ENCODE measurements at regions not wholly inside any gene's neighbourhood (a gene's known extent, or its start where the extent isn't known, plus 50 kb on each side); places are given as distances from the start of the nearest gene placed in this dataset.

DNA sequence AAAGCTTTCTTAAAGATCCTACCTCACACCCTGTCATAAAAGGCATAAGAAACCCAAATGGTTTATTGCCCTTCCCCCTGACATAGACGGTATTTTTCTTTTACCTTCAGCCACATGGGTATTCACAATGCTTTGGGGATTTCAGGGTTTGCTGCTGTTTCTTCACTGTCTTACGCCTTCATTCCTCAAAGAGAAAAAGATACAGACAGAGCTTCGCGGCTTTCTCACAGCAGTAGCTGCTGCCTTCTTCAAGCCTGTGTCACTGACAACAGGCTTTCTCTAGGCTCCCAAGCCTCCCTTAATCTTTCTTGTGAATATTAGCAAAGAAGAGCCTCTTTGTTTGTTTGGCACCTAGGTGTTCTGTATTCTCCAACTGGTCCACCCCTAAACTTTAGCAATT, 197.4 kb upstream of the ARID2 start:
- CTCF ChIA-PET = interaction anchor here (1.6 kb wide), 1 partner anchor 12 kb away, joined by 5 read pairs; no protein-coding TSS in a partner anchor
- no peak for TF ChIP-seq FOXM1 (IDR thresholded peaks at IDR 0.05; ENCODE audit: borderline replicate concordance)
- TF ChIP-seq NFRKB (IDR thresholded peaks at IDR 0.05) = no peak
- no peak for TF ChIP-seq SP1 (IDR thresholded peaks at IDR 0.05)
- TF ChIP-seq TARDBP (IDR thresholded peaks at IDR 0.05) = no peak
- no peak for TF ChIP-seq ZNF384 (IDR thresholded peaks at IDR 0.05)
- no peak for TF ChIP-seq ELF4 (IDR thresholded peaks at IDR 0.05)
- no peak for TF ChIP-seq PKNOX1 (IDR thresholded peaks at IDR 0.05)
- TF ChIP-seq HDGF (IDR thresholded peaks at IDR 0.05; ENCODE audit: borderline replicate concordance) = no peak
- no peak for TF ChIP-seq BHLHE40 (IDR thresholded peaks at IDR 0.05; ENCODE audit: borderline replicate concordance)
- no peak for TF ChIP-seq CTBP1 (IDR thresholded peaks at IDR 0.05; ENCODE audit: borderline replicate concordance)
- no peak for DNase-seq (ENCODE audit: extremely low spot score)
- POLR2A ChIA-PET = no interaction called here

DNA sequence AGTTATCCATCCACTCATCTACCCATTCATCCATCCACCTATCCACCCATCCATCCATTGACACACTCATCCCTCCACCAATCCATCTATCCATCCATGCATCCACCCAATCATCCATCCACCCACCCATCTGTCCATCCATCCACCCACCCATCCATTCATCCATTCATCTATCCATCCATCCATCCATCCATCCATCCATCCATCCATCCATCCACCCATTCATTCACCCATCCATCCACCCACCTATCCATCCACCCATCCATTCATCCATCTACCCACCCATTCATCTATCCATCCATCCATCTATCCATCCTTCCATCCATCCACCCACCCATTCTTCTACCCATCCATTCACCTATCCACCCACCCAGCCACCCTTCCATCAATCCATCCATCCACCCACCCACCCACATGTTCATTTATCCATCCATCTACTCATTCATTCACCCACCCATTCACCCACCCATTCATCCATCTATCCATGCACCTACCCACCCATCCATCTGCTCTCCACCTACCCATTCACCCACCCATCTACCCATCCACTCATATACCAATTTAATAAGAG, 193.8 kb upstream of the ARID2 start:
- DNase-seq (ENCODE audit: extremely low spot score) = no peak
- ChIA-PET CTCF (no interaction called here), POLR2A (no interaction called here)
- TF ChIP-seq ZNF384 (IDR thresholded peaks at IDR 0.05) = no peak
- no peak for TF ChIP-seq BHLHE40 (IDR thresholded peaks at IDR 0.05; ENCODE audit: borderline replicate concordance)
- no peak for TF ChIP-seq NFRKB (IDR thresholded peaks at IDR 0.05)
- TF ChIP-seq LEF1 (IDR thresholded peaks at IDR 0.05; ENCODE audit: borderline replicate concordance) = no peak
- TF ChIP-seq SP1 (IDR thresholded peaks at IDR 0.05) = no peak
- no peak for TF ChIP-seq SUZ12 (IDR thresholded peaks at IDR 0.05)
- no peak for TF ChIP-seq ELF4 (IDR thresholded peaks at IDR 0.05)
- no peak for TF ChIP-seq FOXA1 (IDR thresholded peaks at IDR 0.05)
- no peak for TF ChIP-seq FOXK2 (IDR thresholded peaks at IDR 0.05)
- no peak for TF ChIP-seq CTBP1 (IDR thresholded peaks at IDR 0.05; ENCODE audit: borderline replicate concordance)
- TF ChIP-seq HDGF (IDR thresholded peaks at IDR 0.05; ENCODE audit: borderline replicate concordance) = no peak

GRCh38 chr12:45536284-45536683, 193.2 kb upstream of the ARID2 start:
- POLR2A ChIA-PET = no interaction called here
- TF ChIP-seq FOXA1 (IDR thresholded peaks at IDR 0.05) (no peak), BHLHE40 (IDR thresholded peaks at IDR 0.05; ENCODE audit: borderline replicate concordance) (no peak), ELF4 (IDR thresholded peaks at IDR 0.05) (no peak), ARNT (IDR thresholded peaks at IDR 0.05) (no peak), FOXM1 (IDR thresholded peaks at IDR 0.05; ENCODE audit: borderline replicate concordance) (no peak), SUZ12 (IDR thresholded peaks at IDR 0.05) (no peak), ZNF384 (IDR thresholded peaks at IDR 0.05) (no peak), L3MBTL2 (conservative IDR thresholded peaks at IDR 0.05) (no peak), SP1 (IDR thresholded peaks at IDR 0.05) (no peak), CTBP1 (IDR thresholded peaks at IDR 0.05; ENCODE audit: borderline replicate concordance) (no peak), LEF1 (IDR thresholded peaks at IDR 0.05; ENCODE audit: borderline replicate concordance) (no peak), TARDBP (IDR thresholded peaks at IDR 0.05) (no peak), NFRKB (IDR thresholded peaks at IDR 0.05) (no peak), HDGF (IDR thresholded peaks at IDR 0.05; ENCODE audit: borderline replicate concordance) (no peak), FOXK2 (IDR thresholded peaks at IDR 0.05) (no peak)
- CTCF ChIA-PET = no interaction called here

GRCh38 chr12:45540661-45541341, 188.7 kb upstream of the ARID2 start:
- ChIA-PET POLR2A (interaction anchor here (0.8 kb wide), 1 partner anchor 189 kb away, joined by 3 read pairs; the partner anchor contains the start of gene ARID2), CTCF (interaction anchor here (0.6 kb wide), 1 partner anchor 18 kb away, joined by 4 read pairs; no protein-coding TSS in a partner anchor)
- no peak for TF ChIP-seq ZNF384 (IDR thresholded peaks at IDR 0.05)
- no peak for DNase-seq (ENCODE audit: extremely low spot score)

More at GRCh38 chr12:45536284-45536683, 193.2 kb upstream of the ARID2 start:
- DNase-seq (ENCODE audit: extremely low spot score) = no peak

GRCh38 chr12:45543887-45544286, 185.6 kb upstream of the ARID2 start:
- ChIA-PET CTCF (interaction anchor here (0.6 to 1.4 kb wide), 11 partner anchors 11 to 403 kb away, joined by 3 to 7 read pairs (median 4); partner anchors contain the start of gene ARID2), POLR2A (interaction anchor here (0.6 to 1.7 kb wide), 3 partner anchors 183 to 514 kb away, joined by 3 to 10 read pairs (median 4); partner anchors contain the start of gene ARID2)
- DNase-seq (ENCODE audit: extremely low spot score) = peak; percentile 75
- no peak for TF ChIP-seq L3MBTL2 (conservative IDR thresholded peaks at IDR 0.05)
- no peak for TF ChIP-seq TARDBP (IDR thresholded peaks at IDR 0.05)
- TF ChIP-seq FOXA1 (IDR thresholded peaks at IDR 0.05) = no peak
- TF ChIP-seq CTBP1 (IDR thresholded peaks at IDR 0.05; ENCODE audit: borderline replicate concordance) = no peak
- TF ChIP-seq NFRKB (IDR thresholded peaks at IDR 0.05) = no peak
- TF ChIP-seq SP1 (IDR thresholded peaks at IDR 0.05) = no peak
- no peak for TF ChIP-seq SUZ12 (IDR thresholded peaks at IDR 0.05)
- TF ChIP-seq ARNT (IDR thresholded peaks at IDR 0.05) = no peak
- TF ChIP-seq FOXM1 (IDR thresholded peaks at IDR 0.05; ENCODE audit: borderline replicate concordance) = no peak
- no peak for TF ChIP-seq PKNOX1 (IDR thresholded peaks at IDR 0.05)
- TF ChIP-seq HDGF (IDR thresholded peaks at IDR 0.05; ENCODE audit: borderline replicate concordance) = no peak
- no peak for TF ChIP-seq LEF1 (IDR thresholded peaks at IDR 0.05; ENCODE audit: borderline replicate concordance)
- no peak for TF ChIP-seq BHLHE40 (IDR thresholded peaks at IDR 0.05; ENCODE audit: borderline replicate concordance)
- TF ChIP-seq FOXK2 (IDR thresholded peaks at IDR 0.05) = no peak
- TF ChIP-seq ZNF384 (IDR thresholded peaks at IDR 0.05) = no peak
- no peak for TF ChIP-seq ELF4 (IDR thresholded peaks at IDR 0.05)

DNA sequence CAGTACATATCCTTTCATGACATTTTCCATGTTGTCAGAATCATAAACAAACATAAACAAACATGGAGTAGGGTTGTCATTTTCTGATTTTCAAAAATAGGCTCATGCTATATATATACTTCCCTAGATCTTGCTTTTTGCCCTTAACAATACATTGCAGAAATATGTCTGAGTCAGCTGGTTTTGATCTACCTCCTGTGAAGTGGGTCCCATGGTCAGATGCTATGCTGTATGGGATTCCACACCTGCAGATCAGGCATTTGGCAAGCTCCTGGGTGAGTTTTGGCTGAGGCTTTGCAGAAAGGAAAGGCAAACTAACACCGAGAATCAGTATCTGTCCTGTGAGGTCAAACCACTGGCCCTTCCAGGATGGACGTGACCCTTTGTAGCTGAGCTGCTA, 183.0 kb upstream of the ARID2 start:
- no peak for TF ChIP-seq PKNOX1 (IDR thresholded peaks at IDR 0.05)
- no peak for TF ChIP-seq TARDBP (IDR thresholded peaks at IDR 0.05)
- TF ChIP-seq SP1 (IDR thresholded peaks at IDR 0.05) = no peak
- no peak for TF ChIP-seq NFRKB (IDR thresholded peaks at IDR 0.05)
- no peak for TF ChIP-seq FOXK2 (IDR thresholded peaks at IDR 0.05)
- no peak for TF ChIP-seq FOXA1 (IDR thresholded peaks at IDR 0.05)
- TF ChIP-seq ZNF384 (IDR thresholded peaks at IDR 0.05) = no peak
- TF ChIP-seq SUZ12 (IDR thresholded peaks at IDR 0.05) = no peak
- TF ChIP-seq ELF4 (IDR thresholded peaks at IDR 0.05) = no peak
- no peak for TF ChIP-seq BHLHE40 (IDR thresholded peaks at IDR 0.05; ENCODE audit: borderline replicate concordance)
- no peak for TF ChIP-seq HDGF (IDR thresholded peaks at IDR 0.05; ENCODE audit: borderline replicate concordance)
- DNase-seq (ENCODE audit: extremely low spot score) = no peak
- POLR2A ChIA-PET = no interaction called here
- CTCF ChIA-PET = no interaction called here
